Hepatocyte (in vitro differentiated cells): ENCODE measurements at regions not wholly inside any gene's neighbourhood (a gene's known extent, or its start where the extent isn't known, plus 50 kb on each side); places are given as distances from the start of the nearest gene placed in this dataset.

Experiments
- EZH2 ChIP-seq: fragments of 200-600 bp; sonication (generic); IDR thresholded peaks from 2 replicates; pipeline ENCODE4 v1.6.1; 2016; ENCODE audit warnings: antibody characterized with exemption, mild to moderate bottlenecking, borderline replicate concordance
- TF ChIP-seq, protein P1 (sequence below): fragments of 200-600 bp; sonication (generic); IDR thresholded peaks from 2 replicates; pipeline ENCODE4 v1.5.1; 2016; ENCODE audit warnings: antibody characterized with exemption, mild to moderate bottlenecking; ENCODE audit not compliant: poor library complexity

DNA sequence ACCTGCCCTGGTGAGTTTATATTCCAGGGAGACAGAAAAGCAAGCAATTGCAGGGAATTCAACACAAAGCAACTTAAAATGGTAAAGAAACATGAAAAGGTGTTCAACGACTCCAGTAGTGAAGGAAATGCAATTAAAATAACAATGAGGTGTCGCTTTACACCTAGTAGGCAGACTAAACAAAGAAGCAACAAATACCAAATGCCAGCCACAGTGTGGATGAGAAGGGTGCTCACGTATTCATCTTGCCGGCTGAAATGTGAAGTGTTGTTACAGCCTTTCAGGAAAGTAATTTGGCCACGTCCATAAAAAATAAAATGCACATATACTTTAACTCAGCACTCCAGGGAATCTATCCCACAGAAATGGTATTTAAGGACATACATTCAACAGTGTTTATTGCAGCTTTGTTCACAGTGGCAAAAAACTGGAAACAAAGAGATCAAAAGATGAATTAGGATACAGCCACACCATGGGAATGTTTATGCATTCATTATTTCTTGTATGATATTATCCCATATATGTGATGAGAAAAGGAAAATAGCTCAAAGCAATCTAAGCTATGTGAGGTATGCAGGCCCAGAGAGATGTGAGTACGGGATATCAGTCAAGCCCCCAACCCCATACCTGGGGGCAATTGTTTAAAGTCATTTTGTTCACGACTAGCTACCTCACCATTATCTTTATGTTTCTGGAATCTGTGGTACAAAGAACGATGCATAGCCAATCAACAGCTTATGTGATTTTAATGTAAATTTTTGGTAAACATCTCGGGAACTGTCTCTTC, 266.0 kb upstream of the SOX4 start:
- TF ChIP-seq, protein P1, sequence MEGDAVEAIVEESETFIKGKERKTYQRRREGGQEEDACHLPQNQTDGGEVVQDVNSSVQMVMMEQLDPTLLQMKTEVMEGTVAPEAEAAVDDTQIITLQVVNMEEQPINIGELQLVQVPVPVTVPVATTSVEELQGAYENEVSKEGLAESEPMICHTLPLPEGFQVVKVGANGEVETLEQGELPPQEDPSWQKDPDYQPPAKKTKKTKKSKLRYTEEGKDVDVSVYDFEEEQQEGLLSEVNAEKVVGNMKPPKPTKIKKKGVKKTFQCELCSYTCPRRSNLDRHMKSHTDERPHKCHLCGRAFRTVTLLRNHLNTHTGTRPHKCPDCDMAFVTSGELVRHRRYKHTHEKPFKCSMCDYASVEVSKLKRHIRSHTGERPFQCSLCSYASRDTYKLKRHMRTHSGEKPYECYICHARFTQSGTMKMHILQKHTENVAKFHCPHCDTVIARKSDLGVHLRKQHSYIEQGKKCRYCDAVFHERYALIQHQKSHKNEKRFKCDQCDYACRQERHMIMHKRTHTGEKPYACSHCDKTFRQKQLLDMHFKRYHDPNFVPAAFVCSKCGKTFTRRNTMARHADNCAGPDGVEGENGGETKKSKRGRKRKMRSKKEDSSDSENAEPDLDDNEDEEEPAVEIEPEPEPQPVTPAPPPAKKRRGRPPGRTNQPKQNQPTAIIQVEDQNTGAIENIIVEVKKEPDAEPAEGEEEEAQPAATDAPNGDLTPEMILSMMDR, result no peak
- TF ChIP-seq EZH2, result no peak
